Glutamatergic neuron (in vitro differentiated cells): ENCODE measurements at regions not wholly inside any gene's neighbourhood (a gene's known extent, or its start where the extent isn't known, plus 50 kb on each side); places are given as distances from the start of the nearest gene placed in this dataset.
"Not testable (repeated sequence)": the region's sequence is repeated elsewhere in the genome, so short reads cannot be mapped to it uniquely, and the experiment has no call there.

ENCODE experiments used
- DNase-seq: peaks from one replicate; pipeline ENCODE4 v3.0.0; 2022
- H3K27ac Mint-ChIP-seq: one replicate; pipeline ENCODE4 v1.8.0; 2020; ENCODE audit warnings: mild to moderate bottlenecking, mixed read lengths, inconsistent platforms; ENCODE audit not compliant: unreplicated experiment
- H3K27me3 Mint-ChIP-seq: one replicate; pipeline ENCODE4 v1.8.0; 2020; ENCODE audit warnings: mild to moderate bottlenecking, moderate library complexity, mixed read lengths, inconsistent platforms; ENCODE audit not compliant: unreplicated experiment
- H3K36me3 Mint-ChIP-seq: one replicate; pipeline ENCODE4 v1.8.0; 2020; ENCODE audit warnings: mild to moderate bottlenecking, mixed read lengths, inconsistent platforms; ENCODE audit not compliant: unreplicated experiment
- H3K4me1 Mint-ChIP-seq: one replicate; pipeline ENCODE4 v1.8.0; 2020; ENCODE audit warnings: mild to moderate bottlenecking, low read depth, mixed read lengths, inconsistent platforms; ENCODE audit not compliant: unreplicated experiment
- H3K4me3 Mint-ChIP-seq: one replicate; pipeline ENCODE4 v1.8.0; 2020; ENCODE audit warnings: mild to moderate bottlenecking, mixed read lengths, inconsistent platforms; ENCODE audit not compliant: unreplicated experiment
- H3K9me3 Mint-ChIP-seq: one replicate; pipeline ENCODE4 v1.8.0; 2020; ENCODE audit warnings: mild to moderate bottlenecking, moderate library complexity, mixed read lengths, inconsistent platforms; ENCODE audit not compliant: unreplicated experiment
- TF ChIP-seq, protein P1 (sequence below): fragments of 200-600 bp; sonication (generic); IDR thresholded peaks from one replicate; pipeline ENCODE4 v1.5.0; 2021; ENCODE audit not compliant: partially characterized antibody, unreplicated experiment

DNA sequence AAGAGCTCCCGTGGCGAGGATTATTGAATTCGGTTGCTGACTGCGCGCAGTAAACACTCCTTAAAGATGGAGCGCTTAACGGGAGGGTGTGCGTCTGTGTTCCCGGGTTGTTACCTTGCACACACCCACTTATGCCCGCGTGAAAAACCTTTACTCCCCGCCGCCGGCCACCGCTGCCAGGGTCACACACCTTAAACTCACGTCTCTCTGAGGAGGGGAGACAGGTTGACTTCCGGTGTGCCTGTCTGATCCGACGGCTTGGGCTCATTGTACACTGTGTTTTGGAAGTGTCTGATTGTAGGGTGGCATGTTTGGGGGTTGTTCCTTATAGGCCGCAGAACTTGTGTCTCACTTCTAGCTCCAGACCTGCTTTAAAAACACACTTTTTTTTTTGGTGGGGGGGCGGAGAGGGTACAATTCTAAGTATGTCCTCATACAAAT lies 66.8 kb downstream of the KPNA2 start:
- Mint-ChIP-seq H3K4me1 (peaks cover 10% of the 10 kb centered on the region), H3K36me3 (no peaks in the 10 kb centered on the region), H3K9me3 (peaks cover 2% of the 10 kb centered on the region), H3K4me3 (peak overlapping the region; percentile 92), H3K27ac (no peak overlapping the region), H3K27me3 (peaks cover 5% of the 10 kb centered on the region)
- DNase-seq = no peak
- TF ChIP-seq, protein P1, sequence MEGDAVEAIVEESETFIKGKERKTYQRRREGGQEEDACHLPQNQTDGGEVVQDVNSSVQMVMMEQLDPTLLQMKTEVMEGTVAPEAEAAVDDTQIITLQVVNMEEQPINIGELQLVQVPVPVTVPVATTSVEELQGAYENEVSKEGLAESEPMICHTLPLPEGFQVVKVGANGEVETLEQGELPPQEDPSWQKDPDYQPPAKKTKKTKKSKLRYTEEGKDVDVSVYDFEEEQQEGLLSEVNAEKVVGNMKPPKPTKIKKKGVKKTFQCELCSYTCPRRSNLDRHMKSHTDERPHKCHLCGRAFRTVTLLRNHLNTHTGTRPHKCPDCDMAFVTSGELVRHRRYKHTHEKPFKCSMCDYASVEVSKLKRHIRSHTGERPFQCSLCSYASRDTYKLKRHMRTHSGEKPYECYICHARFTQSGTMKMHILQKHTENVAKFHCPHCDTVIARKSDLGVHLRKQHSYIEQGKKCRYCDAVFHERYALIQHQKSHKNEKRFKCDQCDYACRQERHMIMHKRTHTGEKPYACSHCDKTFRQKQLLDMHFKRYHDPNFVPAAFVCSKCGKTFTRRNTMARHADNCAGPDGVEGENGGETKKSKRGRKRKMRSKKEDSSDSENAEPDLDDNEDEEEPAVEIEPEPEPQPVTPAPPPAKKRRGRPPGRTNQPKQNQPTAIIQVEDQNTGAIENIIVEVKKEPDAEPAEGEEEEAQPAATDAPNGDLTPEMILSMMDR = no peak

DNA sequence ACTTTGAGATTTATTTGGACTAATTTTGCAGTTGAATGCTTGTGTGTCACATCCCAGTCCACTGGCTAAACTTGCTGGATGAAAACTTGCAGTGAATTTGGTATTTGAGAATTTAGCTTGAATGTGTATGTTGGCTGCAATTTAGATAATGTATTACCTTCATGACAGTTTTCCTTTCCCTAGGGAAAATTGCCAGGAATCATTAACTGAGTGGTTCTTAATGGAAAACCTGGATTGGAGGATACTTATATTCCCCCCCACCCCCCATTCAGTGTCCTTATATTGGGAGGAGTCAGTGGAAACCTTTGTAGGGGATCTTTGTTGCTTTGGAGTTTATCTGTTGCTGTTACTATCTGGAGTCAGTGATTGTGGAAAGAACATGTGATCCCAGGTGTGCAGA lies 67.6 kb downstream of the KPNA2 start:
- no peak for DNase-seq
- Mint-ChIP-seq H3K4me3 (no peak overlapping the region), H3K9me3 (peaks cover 4% of the 10 kb centered on the region), H3K27ac (no peak overlapping the region), H3K27me3 (peaks cover 5% of the 10 kb centered on the region), H3K4me1 (peaks cover 10% of the 10 kb centered on the region), H3K36me3 (peaks cover under 1% of the 10 kb centered on the region)
- TF ChIP-seq, protein P1 = no peak

DNA sequence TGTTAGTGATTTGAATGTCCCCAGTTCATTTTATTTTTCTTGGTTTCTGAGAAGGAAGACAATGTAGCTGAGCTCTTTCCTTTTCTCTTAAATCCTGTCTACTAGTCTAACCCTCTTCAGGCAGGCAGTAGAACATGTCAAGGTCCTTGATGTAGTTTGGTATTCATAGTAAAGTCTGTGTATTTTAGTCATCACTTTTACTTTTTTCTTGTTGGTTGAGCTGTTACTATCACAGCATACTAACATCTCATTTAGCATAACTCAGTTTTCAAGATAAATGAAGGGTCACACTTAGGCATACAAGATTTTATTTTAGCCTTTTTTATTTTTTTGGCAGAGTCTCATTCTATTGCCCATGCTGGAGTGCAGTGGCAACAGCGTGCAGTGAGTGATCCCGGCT lies 70.5 kb downstream of the KPNA2 start:
- H3K9me3 Mint-ChIP-seq = peaks cover 4% of the 10 kb centered on the region
- H3K4me1 Mint-ChIP-seq = peaks cover 10% of the 10 kb centered on the region
- peaks cover 4% of the 10 kb centered on the region for H3K36me3 Mint-ChIP-seq
- TF ChIP-seq, protein P1 = no peak
- no peak overlapping the region for H3K27ac Mint-ChIP-seq
- H3K4me3 Mint-ChIP-seq = no peak overlapping the region
- H3K27me3 Mint-ChIP-seq = peaks cover 2% of the 10 kb centered on the region
- no peak for DNase-seq

DNA sequence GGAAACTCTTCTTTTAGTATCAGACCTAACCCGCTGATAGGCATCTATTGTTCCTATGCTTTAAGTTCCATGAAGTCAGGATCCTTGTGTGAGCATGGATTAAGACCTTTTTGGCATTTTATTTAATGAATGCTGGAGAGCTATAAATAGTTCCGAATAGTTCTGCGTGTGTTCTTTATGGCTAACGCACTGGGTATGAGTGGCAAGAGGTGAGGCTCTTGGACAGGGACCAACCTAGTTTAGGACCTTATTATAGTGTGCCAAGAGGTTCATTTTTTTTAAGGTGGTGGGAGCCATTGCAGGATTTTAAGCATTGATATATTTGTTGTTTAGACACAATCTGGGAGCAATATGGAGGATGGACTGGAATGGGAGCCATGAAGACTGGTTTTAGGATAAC lies 71.8 kb downstream of the KPNA2 start:
- DNase-seq = no peak
- H3K4me1 Mint-ChIP-seq = peaks cover 8% of the 10 kb centered on the region
- no peak overlapping the region for H3K27ac Mint-ChIP-seq
- TF ChIP-seq, protein P1 = no peak
- peaks cover 2% of the 10 kb centered on the region for H3K27me3 Mint-ChIP-seq
- peaks cover 2% of the 10 kb centered on the region for H3K9me3 Mint-ChIP-seq
- H3K36me3 Mint-ChIP-seq = peaks cover 4% of the 10 kb centered on the region
- H3K4me3 Mint-ChIP-seq = no peak overlapping the region

DNA sequence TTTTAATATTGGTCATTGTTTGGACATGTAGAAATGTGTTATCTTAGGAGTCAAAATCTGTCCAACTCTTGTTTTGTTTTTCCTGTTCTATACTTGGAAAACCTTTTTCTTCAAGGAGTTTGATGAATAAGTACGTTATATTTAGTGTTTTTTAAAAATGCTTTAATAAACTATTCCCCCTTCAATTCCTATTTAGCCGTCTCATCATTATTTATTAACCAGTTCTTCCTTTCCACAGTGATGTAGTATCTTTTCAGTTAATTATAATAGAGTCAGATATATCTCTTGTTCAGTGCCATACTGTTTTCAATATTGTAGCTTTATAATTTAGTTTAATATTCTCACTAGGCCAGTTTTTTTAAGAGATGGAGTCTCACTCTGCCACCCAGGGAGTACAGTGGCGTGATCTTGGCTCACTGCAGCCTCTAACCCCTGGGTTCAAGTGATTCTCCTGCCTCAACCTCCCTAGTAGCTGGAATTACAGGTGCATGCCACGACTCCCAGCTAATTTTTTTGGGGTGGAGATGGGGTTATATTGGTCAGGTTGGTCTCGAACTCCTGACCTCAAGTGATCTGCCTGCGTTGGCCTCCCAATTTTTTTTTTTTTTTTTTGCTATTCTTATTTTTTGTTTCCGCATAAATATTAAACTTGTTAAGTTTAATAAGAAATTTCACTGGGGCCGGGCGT lies 72.9 kb downstream of the KPNA2 start:
- H3K4me3 Mint-ChIP-seq = no peak overlapping the region
- TF ChIP-seq, protein P1 = no peak
- peaks cover under 1% of the 10 kb centered on the region for H3K4me1 Mint-ChIP-seq

DNA sequence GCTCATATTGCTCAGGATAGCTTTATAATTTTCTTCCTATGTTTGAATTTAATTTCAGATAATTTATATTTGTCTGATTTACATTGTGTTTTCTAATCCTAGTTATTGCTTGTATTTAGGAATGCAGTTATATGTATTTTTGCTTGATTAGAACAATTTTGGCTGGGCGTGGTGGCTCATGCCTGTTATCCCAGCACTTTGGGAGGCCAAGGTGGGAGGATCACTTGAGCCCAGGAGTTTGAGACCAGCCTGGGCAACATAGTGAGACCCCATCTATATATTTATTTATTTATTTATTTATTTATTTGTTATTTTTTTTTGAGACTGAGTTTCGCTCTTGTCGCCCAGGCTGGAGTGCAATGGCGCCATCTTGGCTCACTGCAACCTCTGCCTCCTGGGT lies 73.9 kb downstream of the KPNA2 start:
- DNase-seq, H3K4me3 Mint-ChIP-seq, H3K4me1 Mint-ChIP-seq, H3K27ac Mint-ChIP-seq, H3K27me3 Mint-ChIP-seq, H3K36me3 Mint-ChIP-seq, H3K9me3 Mint-ChIP-seq: not testable (repeated sequence)

More for the DNA sequence above, 72.9 kb downstream of the KPNA2 start:
- peaks cover 2% of the 10 kb centered on the region for H3K9me3 Mint-ChIP-seq
- H3K27me3 Mint-ChIP-seq = no peaks in the 10 kb centered on the region
- peaks cover 4% of the 10 kb centered on the region for H3K36me3 Mint-ChIP-seq
- no peak overlapping the region for H3K27ac Mint-ChIP-seq
- no peak for DNase-seq

DNA sequence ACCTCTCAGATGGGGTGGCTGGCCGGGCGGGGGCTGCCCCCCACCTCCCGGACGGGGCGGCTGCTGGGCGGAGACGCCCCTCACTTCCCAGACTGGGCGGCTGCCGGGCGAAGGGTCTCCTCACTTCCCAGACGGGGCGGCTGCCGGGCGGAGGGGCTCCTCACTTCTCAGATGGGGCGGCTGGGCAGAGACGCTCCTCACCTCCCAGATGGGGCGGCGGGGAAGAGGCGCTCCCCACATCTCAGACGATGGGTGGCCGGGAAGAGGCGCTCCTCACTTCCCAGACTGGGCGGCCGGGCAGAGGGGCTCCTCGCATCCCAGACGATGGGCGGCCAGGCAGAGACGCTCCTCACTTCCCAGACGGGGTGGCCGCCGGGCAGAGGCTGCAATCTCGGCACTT lies 80.7 kb downstream of the KPNA2 start:
- H3K4me3 Mint-ChIP-seq, H3K36me3 Mint-ChIP-seq, H3K9me3 Mint-ChIP-seq, H3K27me3 Mint-ChIP-seq, H3K27ac Mint-ChIP-seq, H3K4me1 Mint-ChIP-seq, DNase-seq: not testable (repeated sequence)
